ENCODE measurements at regions not wholly inside any gene's neighbourhood (a gene's known extent, or its start where the extent isn't known, plus 50 kb on each side); places are given as distances from the start of the nearest gene placed in this dataset.

- TF ChIP-seq SAP30 (IDR thresholded peaks at IDR 0.05; ENCODE audit: insufficient read depth, insufficient replicate concordance, low read length), result no peak
- TF ChIP-seq EZH2 (IDR thresholded peaks at IDR 0.05; ENCODE audit: low read depth, low read length, severe bottlenecking), result no peak
- no peak for TF ChIP-seq CTBP2 (IDR thresholded peaks at IDR 0.05; ENCODE audit: borderline replicate concordance, insufficient read depth, insufficient read length, low read length)
Measured at GRCh38 chr7:46537191-46537905, 616.3 kb upstream of the IGFBP3 start (continued).

Measured in H1 (cell line).